Heart left ventricle (tissue), 16 donors: ENCODE measurements at regions not wholly inside any gene's neighbourhood (a gene's known extent, or its start where the extent isn't known, plus 50 kb on each side); places are given as distances from the start of the nearest gene placed in this dataset.
"Not testable (repeated sequence)": the region's sequence is repeated elsewhere in the genome, so short reads cannot be mapped to it uniquely, and the experiment has no call there.

Source experiments
- ATAC-seq, 4 donors: fragments of 200-7000 bp; cut with Tn5 transposase; one replicate each; pipeline ENCODE4 v1.9.1; 2020 to 2022; ENCODE audit warnings: moderate library complexity in 4 of 4, mild to moderate bottlenecking in 3 of 4, moderate number of reproducible peaks in 1 of 4
- DNase-seq, 5 donors: peaks; one replicate each; pipeline ENCODE4 v3.0.0-alpha.2; 2020
- H3K27ac ChIP-seq, 12 donors: fragments of 200-600 bp; sonication (generic) in 4 of 12; one replicate each; pipeline versions ENCODE4 v1.5.0 to v1.8.0; 2016 to 2022; ENCODE audit warnings: mild to moderate bottlenecking in 2 of 12
- H3K27me3 ChIP-seq, 9 donors: fragments of 200-600 bp; sonication (generic) in 2 of 9; one replicate each; pipeline versions ENCODE4 v1.5.1 to v1.8.0; 2016 to 2022; ENCODE audit warnings: mild to moderate bottlenecking in 3 of 9
- H3K36me3 ChIP-seq, 9 donors: fragments of 200-600 bp; sonication (generic) in 2 of 9; one replicate each; pipeline versions ENCODE4 v1.5.0 to v1.8.0; 2018 to 2022; ENCODE audit warnings: mild to moderate bottlenecking in 2 of 9
- H3K4me1 ChIP-seq, 12 donors: fragments of 200-600 bp; sonication (generic) in 4 of 12; one replicate each; pipeline versions ENCODE4 v1.5.0 to v1.8.0; 2016 to 2022; ENCODE audit warnings: mild to moderate bottlenecking in 3 of 12
- H3K4me3 ChIP-seq, 12 donors: fragments of 200-600 bp; sonication (generic) in 4 of 12; one replicate each; pipeline versions ENCODE4 v1.5.0 to v1.8.0; 2017 to 2022; ENCODE audit warnings: mild to moderate bottlenecking in 9 of 12, moderate library complexity in 4 of 12
- H3K9me3 ChIP-seq, 12 donors: fragments of 200-600 bp; sonication (generic) in 4 of 12; one replicate each; pipeline versions ENCODE4 v1.5.0 to v1.8.0; 2016 to 2022; ENCODE audit warnings: mild to moderate bottlenecking in 1 of 12
- POLR2A ChIP-seq, 2 donors: fragments of 450-650 bp; IDR thresholded peaks; one replicate each; pipeline ENCODE4 v1.6.1; 2017; ENCODE audit warnings: antibody characterized with exemption in 2 of 2, mild to moderate bottlenecking in 2 of 2, moderate library complexity in 2 of 2
- WGBS, 4 donors: extraction: QIAGEN DNeasy Blood & Tissue Kit in 2 of 4; methylation state at CpG; one replicate each; pipeline versions ENCODE4 v1.1.5 to v1.1.7; 2013 to 2018; 5-methylcytosine and 5-hydroxymethylcytosine counted together
- intact Hi-C, 10 donors: fragments of 100-400 bp; cut with DNase I; formaldehyde crosslinking; loops; one replicate each; pipeline versions ENCODE4 v1.11.1 to v1.14.2; 2022
- TF ChIP-seq, protein P1 (sequence below), 12 donors: fragments of 200-600 bp; sonication (generic) in 4 of 12; IDR thresholded peaks; one replicate each; pipeline versions ENCODE4 v1.5.0 to v1.8.0; 2018 to 2022; ENCODE audit warnings: antibody characterized with exemption in 12 of 12, mild to moderate bottlenecking in 5 of 12
- donor health status: ischemic (EF 13 %, LVEDD 7.1; RV severe dilation, severe dysfunction).
- donor health status: healthy with polysubstance abuse.
- donor health status: DM: no; HTN: yes; CAD: no.
- donor health status: DM: no; HTN: no; CAD: no.
- donor health status: ischemic (EF 25% LVEDD 6.9; RV normal size, moderate dysfunction).
- donor health status: ischemic (EF 25% LVEDD 5.7; RV mildly dilated, moderate dysfunction).
- donor health status: healthy.
- donor health status: DM: yes; HTN: yes; CAD: no.
- donor health status: ischemic (EF 35%, LVEDD 5.7; RV mildly dilated, moderate dysfunction).
- donor health status: nonischemic (EF 11% LVEDD 7.7; RV severe dilation, severe dysfunction).
- donor health status: DM: yes; HTN: yes; CAD: no.
- donor health status: PGD.
- donor health status: ischemic (EF 29% LVEDD 5.4; RV normal size, mild dysfunction).
- donor health status: nonischemic (EF 23%, LVEDD 6.1; RV moderate dilation, normal function).

DNA sequence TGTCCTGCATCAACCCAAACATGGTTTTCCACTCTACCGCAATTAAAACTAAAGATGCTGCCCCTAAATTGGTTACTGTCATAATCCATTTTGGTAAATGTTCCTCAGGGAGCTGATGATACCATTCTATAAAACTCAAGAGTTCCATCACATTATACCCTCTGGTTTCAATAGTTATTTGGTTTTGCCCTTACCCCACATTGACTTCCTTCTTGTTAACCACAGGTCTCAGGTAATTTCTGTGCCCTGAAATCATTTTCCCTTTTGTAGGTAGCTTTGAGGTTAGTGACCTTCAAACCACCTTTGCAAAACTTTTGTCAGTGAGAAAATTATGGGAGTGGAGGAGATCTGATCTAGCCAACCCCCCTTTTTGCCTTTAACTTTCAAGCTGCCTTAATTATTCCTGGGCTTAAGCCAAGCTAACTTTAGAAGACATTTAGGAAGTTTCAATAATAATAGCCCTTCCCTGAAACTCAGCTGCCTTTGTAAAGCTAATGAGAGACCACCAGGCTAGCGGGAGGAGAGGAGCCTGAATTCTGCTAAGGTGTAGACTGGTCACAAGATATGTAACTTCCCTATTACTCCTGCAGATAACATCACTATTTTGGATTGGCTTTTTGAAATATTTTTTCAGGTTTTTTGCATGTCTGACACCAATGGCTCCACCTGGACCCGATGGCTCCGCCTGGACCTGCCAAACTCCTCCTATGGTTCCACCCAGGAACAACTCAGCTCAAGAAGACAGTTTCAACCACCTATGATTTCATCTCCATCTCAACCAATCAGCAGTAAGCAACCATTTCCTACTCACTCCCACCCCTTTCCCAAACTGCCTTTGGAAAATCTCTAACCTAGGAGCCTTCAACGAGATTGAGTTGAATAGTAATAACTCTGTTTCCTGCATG is 224.9 kb downstream of the HS3ST3B1 start:
- no peaks in the 10 kb centered on the region for H3K4me1 ChIP-seq
- TF ChIP-seq, protein P1, sequence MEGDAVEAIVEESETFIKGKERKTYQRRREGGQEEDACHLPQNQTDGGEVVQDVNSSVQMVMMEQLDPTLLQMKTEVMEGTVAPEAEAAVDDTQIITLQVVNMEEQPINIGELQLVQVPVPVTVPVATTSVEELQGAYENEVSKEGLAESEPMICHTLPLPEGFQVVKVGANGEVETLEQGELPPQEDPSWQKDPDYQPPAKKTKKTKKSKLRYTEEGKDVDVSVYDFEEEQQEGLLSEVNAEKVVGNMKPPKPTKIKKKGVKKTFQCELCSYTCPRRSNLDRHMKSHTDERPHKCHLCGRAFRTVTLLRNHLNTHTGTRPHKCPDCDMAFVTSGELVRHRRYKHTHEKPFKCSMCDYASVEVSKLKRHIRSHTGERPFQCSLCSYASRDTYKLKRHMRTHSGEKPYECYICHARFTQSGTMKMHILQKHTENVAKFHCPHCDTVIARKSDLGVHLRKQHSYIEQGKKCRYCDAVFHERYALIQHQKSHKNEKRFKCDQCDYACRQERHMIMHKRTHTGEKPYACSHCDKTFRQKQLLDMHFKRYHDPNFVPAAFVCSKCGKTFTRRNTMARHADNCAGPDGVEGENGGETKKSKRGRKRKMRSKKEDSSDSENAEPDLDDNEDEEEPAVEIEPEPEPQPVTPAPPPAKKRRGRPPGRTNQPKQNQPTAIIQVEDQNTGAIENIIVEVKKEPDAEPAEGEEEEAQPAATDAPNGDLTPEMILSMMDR (IDR thresholded peaks at IDR 0.05) = no peak
- no peak for TF ChIP-seq POLR2A (IDR thresholded peaks at IDR 0.05)
- DNase-seq (no peak), ATAC-seq (no peak)
- WGBS, 4 donors = 58 to 70% (median 61%) methylated on average over 5 of the region's 5 CpGs
- H3K9me3 ChIP-seq = peaks cover 0 to 6% (median 0%) of the 10 kb centered on the region in 12 donors
- H3K27me3 ChIP-seq = no peaks in the 10 kb centered on the region
- no peaks in the 10 kb centered on the region for H3K36me3 ChIP-seq
- intact Hi-C loops = no loop called here
- H3K27ac ChIP-seq = no peak overlapping the region
- no peak overlapping the region for H3K4me3 ChIP-seq

DNA sequence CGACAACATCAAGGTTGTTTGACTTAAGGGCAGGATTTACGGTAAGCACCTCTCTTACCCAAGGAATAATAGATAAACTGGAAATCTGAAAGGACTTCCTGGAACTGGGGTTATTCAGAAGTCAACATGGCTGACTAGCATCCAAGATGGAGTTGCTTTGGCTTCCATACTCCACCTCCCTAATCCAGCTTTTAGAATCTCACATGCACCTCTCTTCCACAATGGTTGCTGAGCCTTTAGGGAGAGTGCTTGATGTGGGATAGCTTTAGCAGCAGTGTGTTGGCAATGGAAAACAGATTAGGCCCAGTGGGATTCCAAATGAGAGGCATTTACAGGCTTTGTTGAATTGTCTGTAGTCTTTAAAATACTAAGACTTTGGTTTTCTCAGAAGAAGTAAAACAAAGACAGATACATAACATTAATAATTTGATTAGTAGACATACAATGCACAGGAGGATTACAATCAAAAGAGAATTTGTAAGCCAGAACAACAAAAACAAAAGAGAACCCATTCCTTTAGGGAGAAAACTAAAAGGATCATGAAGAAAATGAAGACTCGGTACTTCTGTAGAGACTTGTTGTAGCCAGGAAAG is 222.0 kb downstream of the HS3ST3B1 start:
- Histone ChIP-seq H3K36me3 (no peaks in the 10 kb centered on the region), H3K4me1 (no peaks in the 10 kb centered on the region), H3K27me3 (no peaks in the 10 kb centered on the region), H3K9me3 (no peaks in the 10 kb centered on the region), H3K27ac (no peak overlapping the region), H3K4me3 (no peak overlapping the region)
- no peak for DNase-seq
- intact Hi-C loops = no loop called here
- no peak for ATAC-seq
- 49 to 70% (median 62%) methylated on average over 3 of the region's 3 CpGs for WGBS, 4 donors
- TF ChIP-seq POLR2A (IDR thresholded peaks at IDR 0.05) = no peak
- TF ChIP-seq, protein P1 (IDR thresholded peaks at IDR 0.05) = no peak

DNA sequence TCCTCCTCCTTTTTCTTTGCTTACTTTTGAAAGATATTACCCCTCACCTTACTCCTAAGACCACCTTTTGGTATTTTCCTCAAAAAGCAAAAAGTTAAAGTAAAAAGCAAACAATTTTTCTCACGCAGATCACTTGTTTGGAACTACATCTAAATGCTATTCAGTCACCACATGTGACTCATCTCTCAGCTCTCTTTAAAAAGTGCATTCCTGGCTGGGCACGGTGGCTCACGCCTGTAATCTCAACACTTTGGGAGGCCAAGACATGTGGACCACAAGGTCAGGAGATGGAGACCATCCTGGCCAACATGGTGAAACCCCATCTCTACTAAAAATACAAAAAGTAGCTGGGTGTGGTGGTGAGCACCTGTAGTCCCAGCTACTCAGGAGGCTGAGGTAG is 218.0 kb downstream of the HS3ST3B1 start:
- H3K27me3 ChIP-seq, H3K27ac ChIP-seq, intact Hi-C loops, H3K9me3 ChIP-seq, H3K4me1 ChIP-seq, H3K36me3 ChIP-seq, DNase-seq, H3K4me3 ChIP-seq, ATAC-seq: not testable (repeated sequence)
- 71 to 88% (median 76%) methylated on average over 3 of the region's 3 CpGs for WGBS, 4 donors

DNA sequence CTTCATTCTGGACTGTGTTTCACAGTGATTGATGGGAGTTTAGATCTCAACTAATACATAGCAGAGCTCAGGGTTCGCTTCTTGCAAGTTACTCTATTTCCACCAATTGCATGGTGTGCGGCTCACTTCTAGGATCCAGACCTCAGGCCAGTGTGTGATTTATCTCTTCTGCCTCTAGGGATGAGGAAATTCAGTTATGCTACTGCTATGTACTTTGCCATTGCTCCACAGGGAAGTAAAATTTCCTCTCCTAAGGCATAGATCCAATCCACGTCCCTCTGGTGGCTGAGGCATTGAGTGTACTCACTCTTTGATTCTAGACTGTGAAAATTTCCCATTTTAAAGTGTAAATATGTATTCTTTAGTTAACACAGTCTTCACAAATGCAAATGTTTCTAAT is 214.1 kb downstream of the HS3ST3B1 start:
- ATAC-seq (no peak), DNase-seq (no peak)
- Histone ChIP-seq H3K27me3 (no peaks in the 10 kb centered on the region), H3K9me3 (no peaks in the 10 kb centered on the region), H3K4me1 (no peaks in the 10 kb centered on the region), H3K4me3 (no peak overlapping the region), H3K36me3 (no peaks in the 10 kb centered on the region), H3K27ac (no peak overlapping the region)
- 69 to 82% (median 71%) methylated on average over 3 of the region's 3 CpGs for WGBS, 4 donors
- TF ChIP-seq, protein P1 (IDR thresholded peaks at IDR 0.05) = no peak
- no peak for TF ChIP-seq POLR2A (IDR thresholded peaks at IDR 0.05)
- intact Hi-C loops = no loop called here
